Amniotic epithelial cell (primary cell): ENCODE measurements at regions not wholly inside any gene's neighbourhood (a gene's known extent, or its start where the extent isn't known, plus 50 kb on each side); places are given as distances from the start of the nearest gene placed in this dataset.

Experiments
- DNase-seq: peaks from one replicate; pipeline ENCODE4 v3.0.0-alpha.2; 2010; ENCODE audit warnings: low read depth

DNA sequence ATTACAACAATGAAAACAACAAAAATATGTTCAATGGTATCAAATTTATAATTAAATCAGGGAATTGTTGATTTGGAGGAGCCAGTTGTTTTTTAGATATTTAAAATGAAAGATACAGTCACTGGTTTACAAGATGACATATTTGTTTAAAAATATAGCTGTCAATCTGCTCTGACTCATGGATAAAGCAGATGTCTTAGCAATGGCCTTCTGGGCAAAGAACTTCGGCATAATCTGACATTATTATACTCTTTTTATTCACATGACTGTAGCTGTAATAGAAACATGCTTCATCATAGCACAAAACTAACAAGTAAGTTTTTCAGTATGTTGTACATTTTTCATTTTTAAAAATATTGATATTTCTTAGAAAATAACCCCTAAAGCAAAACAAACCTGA lies 267.4 kb downstream of the CENPW start:
- no peak for DNase-seq

DNA sequence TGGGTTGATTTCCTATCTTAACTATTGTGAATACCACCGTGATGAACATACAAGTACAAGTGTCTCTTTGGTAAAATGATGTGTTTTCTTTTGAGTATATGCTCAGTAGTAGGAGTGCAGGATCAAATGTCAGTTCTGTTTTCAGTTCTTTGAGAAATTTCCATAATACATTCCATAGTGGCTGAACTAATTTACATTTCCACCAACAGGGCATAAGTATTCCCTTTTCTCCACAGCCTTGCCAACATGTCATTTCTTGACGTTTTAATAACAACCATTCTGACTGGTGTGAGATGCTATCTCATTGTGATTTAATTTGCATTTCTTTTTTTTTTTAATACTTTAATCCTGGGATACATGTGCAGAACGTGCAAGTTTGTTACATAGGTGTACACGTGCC lies 268.8 kb downstream of the CENPW start:
- no peak for DNase-seq

DNA sequence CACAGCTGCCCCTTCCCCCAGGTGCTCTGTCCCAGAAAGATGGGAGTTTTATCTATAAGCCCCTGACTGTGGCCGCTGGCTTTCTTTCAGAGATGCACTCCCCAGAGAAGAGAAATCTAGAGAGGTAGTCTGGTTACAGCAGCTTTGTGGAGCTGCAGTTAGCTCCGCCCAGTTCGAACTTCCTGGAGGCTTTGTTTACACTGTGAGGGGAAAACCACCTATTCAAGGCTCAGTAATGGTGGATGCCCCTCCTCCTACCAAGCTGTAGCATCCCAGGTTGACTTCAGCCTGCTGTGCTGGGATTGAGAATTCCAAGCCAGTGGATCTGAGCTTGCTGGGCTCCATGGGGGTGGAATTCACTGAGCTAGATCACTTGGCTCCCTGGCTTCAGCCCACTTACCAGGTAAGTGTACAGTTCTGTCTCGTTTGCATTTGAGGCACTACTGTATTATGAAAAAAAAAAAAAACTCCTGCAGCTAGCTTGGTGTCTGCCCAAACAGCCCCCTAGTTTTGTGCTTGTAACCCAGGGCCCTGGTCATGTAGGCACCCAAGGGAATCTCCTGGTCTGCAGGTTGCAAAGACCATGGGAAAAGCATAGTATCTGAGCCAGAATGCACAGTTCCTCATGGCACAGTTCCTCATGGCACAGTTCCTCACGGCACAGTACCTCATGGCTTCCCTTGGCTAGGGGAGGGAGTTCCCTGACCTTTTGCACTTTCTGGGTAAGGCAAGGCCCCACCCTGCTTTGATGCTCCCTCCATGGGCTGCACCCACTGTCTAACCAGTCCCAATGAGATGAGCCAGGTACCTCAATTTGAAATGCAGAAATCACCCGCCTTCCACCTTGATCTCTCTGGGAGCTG lies 275.0 kb downstream of the CENPW start:
- DNase-seq, result no peak

DNA sequence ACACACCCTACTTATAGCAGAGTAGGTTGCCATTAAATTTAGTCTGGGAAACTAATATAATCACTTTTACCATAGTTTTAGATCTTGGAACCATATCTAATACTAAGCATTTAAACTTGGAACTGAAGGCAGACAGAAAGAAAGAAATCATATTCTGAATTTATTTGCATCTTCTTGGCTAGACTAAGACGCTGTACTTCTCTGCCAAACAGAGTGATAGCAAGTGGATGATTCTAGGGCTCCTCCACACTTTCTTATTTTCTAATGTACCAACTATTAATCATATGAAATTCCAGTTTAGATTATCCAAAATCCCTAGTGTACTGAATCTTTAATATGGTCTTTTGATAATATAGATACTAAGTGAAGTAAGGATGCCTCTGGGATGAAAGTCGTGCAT lies 277.0 kb downstream of the CENPW start:
- no peak for DNase-seq

DNA sequence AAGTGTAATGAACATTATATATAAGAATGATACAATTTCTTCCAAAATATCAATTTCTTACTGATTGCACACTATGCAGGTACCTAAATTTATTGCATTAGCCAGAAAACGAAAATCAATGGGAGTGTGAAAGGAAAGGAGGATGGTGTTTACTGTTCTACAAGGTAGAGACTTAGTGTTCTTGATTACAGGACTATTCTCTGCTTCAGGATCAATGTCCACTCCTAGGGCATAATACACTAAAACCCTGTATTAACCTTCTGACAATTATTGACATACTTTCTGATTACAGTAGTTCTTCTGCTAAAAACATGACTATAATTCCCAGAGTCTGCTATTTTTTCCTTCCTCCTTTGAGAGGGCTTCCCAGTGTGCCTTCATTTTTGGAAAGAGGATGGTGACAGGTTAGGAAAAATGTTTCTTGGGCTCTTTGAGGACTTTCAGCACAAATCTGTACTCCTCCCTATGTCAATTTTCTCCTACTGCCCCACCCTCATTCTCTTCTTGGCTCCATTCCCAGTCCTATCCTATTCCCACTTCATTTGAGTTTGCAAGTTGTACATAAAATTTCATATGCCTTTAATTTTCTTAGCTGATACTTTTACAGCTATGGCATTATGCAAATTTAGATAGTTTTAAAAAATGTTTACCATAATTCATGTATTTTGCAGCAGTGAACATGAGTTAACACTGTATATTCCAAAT lies 278.9 kb downstream of the CENPW start:
- DNase-seq, result no peak

DNA sequence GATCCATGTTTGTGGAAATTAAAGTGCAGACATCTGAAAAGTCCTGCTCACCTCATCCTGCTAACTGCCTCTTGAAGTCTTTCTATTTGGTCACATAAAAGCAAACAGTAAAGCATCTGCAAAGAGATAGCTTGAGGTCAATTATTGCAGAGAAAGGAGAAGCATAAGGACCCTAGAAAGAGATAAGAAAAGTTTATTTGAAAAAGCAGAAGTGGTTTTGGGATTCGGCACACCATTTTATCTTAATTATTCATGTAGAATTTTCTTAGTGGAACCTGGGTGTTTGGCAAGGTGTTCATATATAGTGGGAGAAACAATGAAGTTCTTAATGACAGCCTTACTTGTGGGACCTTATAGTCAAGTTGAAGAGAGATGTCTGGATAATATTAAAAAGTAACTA lies 280.8 kb downstream of the CENPW start:
- DNase-seq, result no peak

DNA sequence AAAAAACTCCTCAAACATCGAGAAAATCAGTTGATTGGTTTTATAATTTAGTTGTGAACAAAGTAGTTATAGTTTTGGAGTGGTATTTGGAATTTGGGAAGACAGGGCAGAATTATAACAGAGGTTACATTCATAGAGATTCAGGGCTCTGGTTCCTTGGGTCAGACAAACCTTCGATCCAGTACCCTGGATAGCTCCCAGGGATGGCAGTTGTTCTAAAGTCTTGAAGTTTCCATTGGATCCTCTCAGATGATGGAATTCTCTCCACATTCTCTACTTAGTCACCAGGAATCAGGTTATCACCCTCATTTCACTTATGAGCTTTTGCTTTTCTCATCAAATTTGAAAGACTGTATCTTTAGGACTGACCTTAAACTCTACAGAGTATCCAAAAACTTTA lies 285.1 kb downstream of the CENPW start:
- DNase-seq, result peak; percentile 70

DNA sequence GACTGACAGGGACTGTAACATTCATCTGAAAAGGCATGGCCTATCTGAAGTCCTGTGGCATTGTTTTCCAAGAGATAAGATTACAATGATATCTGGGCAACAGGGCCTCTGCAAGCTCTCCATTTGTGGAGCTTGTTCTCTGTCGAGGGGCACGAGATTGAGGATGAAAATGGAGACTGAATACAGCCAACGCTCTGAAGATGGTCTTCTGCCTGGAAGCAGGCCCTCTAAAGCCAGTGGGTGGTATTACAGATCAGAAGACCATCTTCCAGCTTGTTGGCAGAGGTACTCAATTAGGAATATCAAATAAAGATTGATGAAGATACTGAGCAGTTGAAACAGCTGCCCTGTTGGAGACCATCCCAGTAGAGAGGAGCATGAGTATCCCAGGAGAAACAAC lies 288.2 kb downstream of the CENPW start:
- no peak for DNase-seq

DNA sequence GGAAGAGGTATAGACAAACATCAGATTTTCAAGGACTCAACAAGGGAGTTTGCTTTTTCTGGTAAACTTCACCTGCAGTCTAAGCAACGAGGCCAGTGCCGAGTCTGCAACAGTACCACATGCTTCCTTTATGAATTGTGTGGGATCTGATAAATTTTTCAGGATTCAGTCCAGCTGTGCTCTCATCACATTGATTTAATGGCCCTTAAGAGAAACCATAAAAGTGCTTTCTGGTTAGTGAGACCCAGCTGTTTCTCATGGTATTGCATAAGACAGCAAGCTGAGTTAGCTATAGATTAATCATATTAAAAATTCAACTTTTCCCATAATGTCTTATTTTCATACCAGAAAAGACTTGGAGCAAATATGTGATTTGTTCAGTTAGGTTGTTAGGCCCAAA lies 291.4 kb downstream of the CENPW start:
- peak; percentile 86 for DNase-seq

DNA sequence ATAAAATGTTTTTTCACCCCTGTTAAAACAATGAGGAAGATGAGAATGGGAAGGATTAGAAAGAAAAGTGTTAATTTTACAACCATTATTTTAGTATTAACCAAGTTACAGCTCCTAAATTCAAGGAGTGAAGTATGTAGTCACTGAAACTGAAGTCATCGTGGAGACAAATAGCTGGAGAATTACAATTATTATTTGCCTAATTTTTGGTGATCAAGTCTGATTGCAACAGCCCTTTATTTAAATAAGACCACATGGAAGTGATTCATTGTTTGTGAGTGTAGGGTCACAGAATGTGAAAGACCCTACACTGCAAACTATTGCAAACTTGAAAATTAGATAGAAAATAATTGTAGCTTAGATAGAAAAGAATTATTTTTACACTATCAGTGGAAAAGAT lies 292.4 kb downstream of the CENPW start:
- no peak for DNase-seq

DNA sequence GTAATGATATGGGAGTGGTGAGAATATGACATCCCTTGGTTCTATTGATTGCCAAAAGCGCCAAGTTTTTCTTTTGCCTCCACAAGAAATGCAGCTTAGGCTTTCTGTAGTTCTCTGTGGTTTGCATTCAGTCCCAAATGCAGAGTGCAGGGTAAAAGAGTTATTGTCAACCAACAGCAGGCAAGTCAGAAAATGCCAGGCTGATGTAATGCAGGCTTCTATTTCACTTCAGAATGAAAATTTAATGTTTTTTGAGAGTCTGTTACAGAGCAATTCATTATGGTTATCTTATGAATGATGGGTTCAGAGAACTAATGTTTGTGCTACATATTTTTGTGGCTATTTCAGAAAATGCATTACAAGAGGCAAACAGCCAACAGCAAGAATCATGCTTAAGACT lies 293.5 kb downstream of the CENPW start:
- DNase-seq, result peak; percentile 82

DNA sequence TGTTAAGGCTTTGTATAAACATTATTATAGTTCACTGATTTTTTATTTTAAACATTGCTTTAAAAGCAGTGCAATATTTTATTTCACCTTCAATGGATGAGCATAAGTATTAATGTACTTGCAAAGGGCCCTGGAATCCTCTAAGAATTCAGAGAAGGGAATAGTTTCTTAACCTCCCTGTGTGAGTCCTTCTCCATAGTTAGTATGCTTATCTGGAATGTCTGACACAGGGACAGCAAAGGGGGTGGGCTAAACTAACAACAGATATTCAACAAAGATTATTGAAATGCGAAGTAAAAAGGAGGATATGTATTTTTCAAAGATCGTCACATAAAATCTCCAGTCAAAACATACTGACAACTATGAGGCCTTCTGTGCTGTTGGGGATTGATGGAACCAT lies 300.4 kb downstream of the CENPW start:
- DNase-seq, result no peak

DNA sequence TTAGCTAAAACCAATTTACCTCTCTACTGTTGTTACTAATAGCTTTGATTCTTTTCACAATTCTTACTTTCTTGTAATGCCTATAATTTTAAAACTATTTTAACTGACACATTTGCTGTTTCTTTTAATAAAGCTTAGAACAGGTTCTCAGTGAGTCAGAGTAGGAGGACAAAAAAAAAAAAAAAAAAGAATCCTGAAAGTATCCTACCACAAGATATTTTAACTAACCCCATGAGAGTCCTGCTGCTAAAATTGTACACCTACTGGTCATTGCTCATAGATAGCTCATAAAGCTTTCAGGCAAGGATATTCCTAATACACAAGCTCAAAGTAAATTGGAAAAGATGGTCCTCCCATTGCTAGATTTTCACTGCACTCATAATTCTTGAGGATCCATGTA lies 301.0 kb downstream of the CENPW start:
- DNase-seq, result no peak

DNA sequence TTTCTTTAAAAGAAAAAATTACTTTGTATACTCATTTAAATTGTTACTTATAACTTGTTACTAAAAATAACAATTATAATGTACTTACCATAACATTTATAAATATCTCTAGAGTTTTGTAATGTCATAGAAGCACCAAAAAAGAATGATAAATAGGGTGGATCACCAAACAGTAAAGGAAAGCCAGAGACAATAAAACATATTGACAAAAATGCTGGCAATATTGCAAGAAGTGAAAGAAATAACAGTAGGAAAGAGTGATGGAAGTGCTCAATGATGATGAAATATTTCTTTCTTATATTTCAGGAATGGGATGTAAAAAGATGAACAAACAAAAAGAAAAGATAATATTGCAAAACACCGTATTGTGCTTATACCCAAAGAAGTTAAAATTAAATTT lies 301.7 kb downstream of the CENPW start:
- DNase-seq, result no peak

DNA sequence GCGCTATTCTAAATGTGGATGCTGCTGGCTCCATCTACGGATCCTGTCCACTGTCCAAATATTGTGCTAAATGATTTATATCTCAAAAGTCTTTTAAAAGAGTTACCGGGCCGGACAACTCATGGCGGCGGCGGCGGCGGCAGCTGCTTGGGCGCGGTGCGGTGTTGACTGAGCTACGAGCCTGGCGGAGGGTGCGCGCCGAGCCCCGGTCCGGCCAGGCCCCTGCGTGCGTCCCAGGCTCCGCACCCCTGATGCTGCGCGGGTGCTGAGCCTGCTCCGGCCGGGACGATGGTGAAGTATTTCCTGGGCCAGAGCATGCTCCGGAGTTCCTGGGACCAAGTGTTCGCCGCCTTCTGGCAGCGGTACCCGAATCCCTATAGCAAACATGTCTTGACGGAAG lies 303.4 kb downstream of the CENPW start:
- no peak for DNase-seq

DNA sequence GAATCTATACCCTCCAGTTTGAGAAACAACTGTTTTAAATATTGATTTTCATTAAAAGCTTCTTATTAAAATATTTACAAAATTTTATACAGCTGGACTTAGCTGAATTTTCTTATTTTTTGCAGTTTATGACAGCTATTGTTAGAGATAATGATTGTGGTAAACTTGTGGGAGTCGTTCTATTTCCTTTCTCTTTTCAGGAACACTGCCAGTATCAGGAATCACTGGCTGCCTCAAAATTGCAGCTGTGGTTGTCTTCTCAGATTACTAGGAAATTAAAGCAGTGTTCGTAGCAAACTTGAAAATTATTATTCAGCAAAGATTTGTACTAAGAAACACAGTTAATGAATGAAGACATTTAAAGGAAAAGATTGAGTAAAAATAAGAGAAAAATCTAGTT lies 311.0 kb downstream of the CENPW start:
- DNase-seq, result peak; percentile 51

DNA sequence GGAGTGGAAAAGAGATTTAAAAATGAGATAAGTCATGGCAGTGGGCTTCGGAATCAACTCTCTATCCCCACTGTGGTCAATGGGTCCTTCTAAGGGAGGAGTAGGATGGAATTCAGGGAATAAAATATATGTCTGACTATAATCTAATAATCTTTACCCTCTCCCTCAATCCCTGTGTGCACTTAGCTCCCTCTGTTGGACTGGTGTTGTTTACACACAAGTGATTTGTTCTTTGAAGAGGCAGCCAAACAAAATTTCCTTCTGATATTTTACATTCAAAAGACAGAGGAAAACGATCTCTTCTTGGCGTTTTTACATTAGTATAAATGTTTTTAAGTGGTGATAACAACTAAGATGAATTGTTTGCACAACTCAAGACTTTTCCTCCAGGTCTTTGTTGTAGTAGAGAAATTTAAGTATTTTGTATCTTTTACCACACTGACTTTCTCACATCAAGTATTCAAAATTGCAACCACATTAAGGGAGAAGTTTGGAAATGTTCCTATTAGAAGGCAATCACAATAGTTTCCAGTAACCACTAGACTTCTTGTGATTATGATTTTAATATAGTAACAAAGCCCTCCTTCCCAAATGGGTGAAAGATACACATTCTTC lies 317.8 kb downstream of the CENPW start:
- peak; percentile 49 for DNase-seq

DNA sequence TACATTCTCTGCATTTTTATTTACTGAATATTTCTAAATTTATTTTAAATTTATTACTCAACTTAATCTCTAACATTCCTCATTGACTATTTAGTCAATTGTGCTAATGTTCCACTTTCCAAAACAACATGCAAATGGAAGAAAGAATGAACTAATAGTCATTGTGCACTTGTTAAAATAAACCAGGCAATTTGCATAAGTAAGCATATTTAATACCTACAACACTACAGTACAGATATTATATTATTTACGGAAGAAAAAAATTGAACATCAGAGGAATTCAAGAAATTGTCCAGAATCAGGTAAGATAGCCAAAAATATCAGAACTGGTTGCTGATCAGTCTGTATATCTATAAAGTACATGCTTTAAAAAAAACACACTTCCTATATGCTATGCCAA lies 320.5 kb downstream of the CENPW start:
- no peak for DNase-seq

DNA sequence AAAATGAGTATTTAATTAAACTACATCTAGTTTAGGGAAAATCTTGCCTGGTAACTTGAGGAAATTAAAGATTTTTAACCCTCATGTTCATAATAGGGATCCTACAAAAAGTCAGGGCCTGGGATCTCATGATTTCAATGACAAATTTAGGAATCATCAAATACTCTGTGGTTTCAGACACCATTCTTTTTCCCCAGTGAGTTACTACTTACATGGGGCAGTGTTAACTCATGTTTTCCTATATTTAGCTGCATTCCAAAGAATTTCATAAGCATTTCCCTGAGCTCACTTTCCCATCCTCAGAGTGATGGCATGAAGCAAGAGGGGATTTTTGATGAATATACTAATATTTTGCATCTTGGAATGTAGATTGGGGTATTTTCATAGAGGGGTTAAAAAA lies 321.7 kb downstream of the CENPW start:
- peak; percentile 83 for DNase-seq

DNA sequence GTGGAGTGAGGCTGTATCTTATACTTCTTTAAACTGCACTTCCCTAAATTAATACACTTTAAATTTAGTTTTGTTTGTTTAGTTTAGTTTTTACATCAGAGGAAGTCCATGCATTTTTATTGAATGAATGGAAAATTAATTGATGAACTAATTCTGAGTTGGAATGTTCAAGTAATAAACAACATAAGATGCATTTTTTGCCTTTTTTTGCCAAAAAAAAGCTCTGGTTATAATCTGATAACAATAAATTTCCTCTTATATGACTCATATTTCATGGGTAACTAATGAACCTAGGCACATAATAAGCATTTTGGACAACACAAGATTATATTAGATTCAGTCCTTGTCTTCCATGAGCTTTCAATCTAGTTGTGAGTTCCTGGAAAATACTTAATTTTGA lies 323.1 kb downstream of the CENPW start:
- DNase-seq, result no peak

DNA sequence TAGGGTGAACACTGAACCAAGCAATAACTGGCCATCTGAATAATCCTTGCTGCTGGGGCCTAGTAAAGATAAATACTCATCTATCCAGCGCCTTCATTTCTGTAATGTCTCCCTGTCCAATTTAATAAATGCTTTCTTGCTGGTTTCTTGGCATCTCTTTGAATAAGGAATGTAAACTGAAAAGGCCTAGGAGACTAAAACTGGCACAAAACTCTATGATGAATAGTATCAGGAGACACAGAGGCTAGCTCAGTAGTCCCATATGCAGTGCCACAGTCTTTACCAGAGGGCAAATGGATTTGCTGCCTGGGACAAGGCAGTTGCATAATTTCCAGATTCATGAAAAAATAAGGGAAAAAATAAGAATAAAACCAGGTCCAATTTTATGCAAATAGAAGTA lies 324.4 kb downstream of the CENPW start:
- no peak for DNase-seq

DNA sequence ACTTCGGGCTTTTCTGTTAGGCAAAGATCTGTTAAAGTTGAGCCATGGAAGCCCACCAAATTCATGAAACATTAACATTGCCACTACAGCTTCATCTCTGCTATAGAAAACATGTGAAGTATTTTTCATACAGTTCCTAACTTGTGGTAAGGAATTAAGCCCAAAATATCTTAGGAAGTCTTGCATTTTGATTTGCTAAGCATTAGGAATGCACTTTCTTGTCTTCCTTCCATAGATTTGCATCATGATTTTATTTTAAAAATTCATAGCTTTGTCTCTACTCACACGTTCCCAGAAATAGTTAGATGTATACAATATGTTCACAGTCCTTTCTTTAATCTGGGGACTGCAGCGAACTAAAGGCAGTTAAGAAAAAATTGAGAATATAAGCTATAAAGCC lies 325.6 kb downstream of the CENPW start:
- no peak for DNase-seq

DNA sequence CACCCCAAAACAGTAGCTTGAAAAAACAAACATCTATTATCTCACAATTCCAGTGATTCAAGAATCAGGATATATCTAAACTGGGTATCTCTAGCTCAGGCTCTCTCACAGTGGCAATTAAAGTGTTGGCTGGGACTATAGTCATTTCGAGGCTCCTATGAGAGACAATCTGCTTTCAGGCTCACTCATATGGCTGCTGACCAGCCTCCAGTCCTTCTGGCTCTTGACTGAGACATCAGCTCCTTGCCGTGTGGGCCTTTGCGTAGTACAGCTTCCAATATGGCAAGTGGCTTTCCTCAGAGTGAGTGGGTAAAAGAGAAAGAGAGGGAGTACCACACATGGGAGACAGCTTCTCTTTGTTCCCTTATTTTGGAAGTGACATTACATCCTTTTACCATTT lies 327.2 kb downstream of the CENPW start:
- DNase-seq, result no peak
